K562 (cell line): ENCODE measurements at regions not wholly inside any gene's neighbourhood (a gene's known extent, or its start where the extent isn't known, plus 50 kb on each side); places are given as distances from the start of the nearest gene placed in this dataset.
A peak's percentile ranks its signal among the peaks of the same experiment; 100 is the strongest.

ENCODE experiments used
- ATAC-seq: fragments of 200-7000 bp; cut with Tn5 transposase; 3 replicates; pipeline ENCODE4 v1.9.1; 2020; ENCODE audit warnings: moderate library complexity
- BruUV-seq: library from RNA; stranded (reverse); fragments of 400-500 nt; replicated peaks from 2 replicates; lab custom pipeline; 2021; lab: Mats Ljungman, UMichigan
- CTCF ChIA-PET: fragments of 300-600 bp; formaldehyde crosslinking; extraction: SDS; loops from one replicate; lab custom pipeline; 2021; ENCODE audit warnings: low intra/inter-chr PET ratio; lab: Yijun Ruan, JAX
- POLR2A ChIA-PET: fragments of 300-600, 350-650 bp; sonication (Branson Sonifier 250); formaldehyde crosslinking; extraction: SDS; loops from one replicate; lab custom pipeline; 2021; ENCODE audit warnings: antibody characterized with exemption, inconsistent platforms; lab: Yijun Ruan, JAX
- DNase-seq, 4 experiments: peaks; one replicate each; pipeline versions ENCODE4 v3.0.0 to v3.0.0-alpha.2; 2011 to 2018; ENCODE audit warnings: low spot score in 3 of 4, mixed read lengths in 3 of 4; ENCODE audit errors: extremely low read depth in 1 of 4
- FAIRE-seq: peaks from 2 replicates; lab custom pipeline; 2011; peaks lifted over from hg19 to GRCh38; lab: Jason Lieb, UNC
- H2AFZ ChIP-seq: 2 replicates; pipeline ENCODE4 v1.6.0; 2011; ENCODE audit warnings: low read depth, low read length, control low read depth, inconsistent platforms
- H3K27ac ChIP-seq: fragments of 200-600 bp; 3 replicates; pipeline ENCODE4 v1.8.0; 2011; ENCODE audit warnings: low read depth, mild to moderate bottlenecking, control low read depth, inconsistent platforms, low read length, moderate library complexity, mixed read lengths; ENCODE audit errors: extremely low read depth
- H3K27me3 ChIP-seq, 2 experiments: fragments of 300-600 bp in 1 of 2; 2 replicates in 1 of 2; 3 replicates in 1 of 2; pipeline versions ENCODE4 v1.6.0 to v1.8.0; 2011; ENCODE audit warnings: inconsistent platforms in 2 of 2, low read length in 2 of 2, mild to moderate bottlenecking in 1 of 2, mixed read lengths in 1 of 2, moderate library complexity in 1 of 2; ENCODE audit not compliant: control insufficient read depth in 2 of 2, insufficient read depth in 2 of 2
- H3K36me3 ChIP-seq: fragments of 300-600 bp; 3 replicates; pipeline ENCODE4 v1.8.0; 2011; ENCODE audit warnings: mild to moderate bottlenecking, low read length, inconsistent platforms; ENCODE audit not compliant: control insufficient read depth, insufficient read depth
- H3K4me1 ChIP-seq, 2 experiments: fragments of 200-600 bp in 1 of 2; replicated peaks in 1 of 2; 2 replicates in 1 of 2; 3 replicates in 1 of 2; pipeline versions ENCODE4 v1.5.1 to v1.8.0; 2011; ENCODE audit warnings: inconsistent platforms in 2 of 2, low read length in 2 of 2, mild to moderate bottlenecking in 1 of 2, mixed read lengths in 1 of 2, moderate library complexity in 1 of 2; ENCODE audit not compliant: control insufficient read depth in 2 of 2, insufficient read depth in 2 of 2
- H3K4me2 ChIP-seq: 2 replicates; pipeline ENCODE4 v1.6.1; 2011; ENCODE audit warnings: low read length, control low read depth, inconsistent platforms, mixed read lengths; ENCODE audit not compliant: insufficient read depth
- H3K4me3 ChIP-seq: fragments of 200-600 bp; sonication (generic), shearing (Covaris generic); 2 replicates; pipeline ENCODE4 v1.5.1; 2016; ENCODE audit warnings: control low read depth, inconsistent platforms
- H3K79me2 ChIP-seq: fragments of 200-600 bp; 3 replicates; pipeline ENCODE4 v1.8.0; 2011; ENCODE audit warnings: low read length, inconsistent platforms; ENCODE audit not compliant: control insufficient read depth, insufficient read depth
- H3K9ac ChIP-seq, 2 experiments: 2 replicates each; pipeline versions ENCODE4 v1.6.0 to v1.6.1; 2011; ENCODE audit warnings: low read depth in 2 of 2, low read length in 2 of 2, control low read depth in 1 of 2, inconsistent platforms in 1 of 2, mild to moderate bottlenecking in 1 of 2, mixed read lengths in 1 of 2; ENCODE audit not compliant: insufficient read depth in 1 of 2
- H3K9me1 ChIP-seq: one replicate; pipeline ENCODE4 v1.6.0; 2011; ENCODE audit warnings: inconsistent platforms, mild to moderate bottlenecking, low read length, moderate library complexity; ENCODE audit not compliant: control insufficient read depth, insufficient read depth
- H3K9me3 ChIP-seq: replicated peaks from 2 replicates; pipeline ENCODE4 v1.5.1; 2011; ENCODE audit warnings: low read depth, low read length, inconsistent platforms; ENCODE audit not compliant: control insufficient read depth, insufficient read depth
- H4K20me1 ChIP-seq: replicated peaks from 2 replicates; pipeline ENCODE4 v1.6.1; 2011; ENCODE audit warnings: low read length, inconsistent platforms, mixed read lengths; ENCODE audit not compliant: control insufficient read depth, insufficient read depth
- HNRNPK ChIP-seq: fragments of 200-400 bp; formaldehyde crosslinking; IDR thresholded peaks from one replicate; pipeline ENCODE4 v1.6.1; 2018; ENCODE audit warnings: mild to moderate bottlenecking, low read depth, low read length; ENCODE audit not compliant: poor library complexity, severe bottlenecking
- WGBS: fragments of 100-300 bp; shearing (Covaris generic); methylation state at CpG from one replicate; pipeline ENCODE4 v1.1.6; 2016; ENCODE audit warnings: low coverage, mixed read lengths; ENCODE audit not compliant: insufficient coverage; ENCODE audit errors: missing lambda C conversion rate; 5-methylcytosine and 5-hydroxymethylcytosine counted together
- in situ Hi-C: fragments of 300-500 bp; cut with MboI; formaldehyde crosslinking; loops from 4 replicates; pipeline ENCODE4 v1.15.0; 2018; ENCODE audit warnings: inconsistent platforms, mixed read lengths
- intact Hi-C: fragments of 100-400 bp; cut with micrococcal nuclease; formaldehyde crosslinking; loops from 2 replicates; pipeline ENCODE4 v1.14.2; 2022
- TF ChIP-seq, protein P1 (sequence below), 2 experiments: fragments of 450-650 bp; formaldehyde crosslinking in 1 of 2; IDR thresholded peaks; 2 replicates each; pipeline versions ENCODE4 v1.4.0 to v1.6.1; 2014 to 2020; ENCODE audit warnings: mild to moderate bottlenecking in 2 of 2, borderline replicate concordance in 1 of 2, low read depth in 1 of 2
- TF ChIP-seq, protein P2 (sequence below), 3 experiments: IDR thresholded peaks in 2 of 3; conservative IDR thresholded peaks in 1 of 3; 2 replicates each; pipeline ENCODE4 v1.5.1; 2011 to 2012; ENCODE audit warnings: low read length in 3 of 3, mild to moderate bottlenecking in 3 of 3, control low read depth in 2 of 3, improper control_type of control experiment in 1 of 3, inconsistent platforms in 1 of 3, low read depth in 1 of 3, mixed read lengths in 1 of 3, moderate library complexity in 1 of 3; ENCODE audit not compliant: insufficient read depth in 2 of 3

DNA sequence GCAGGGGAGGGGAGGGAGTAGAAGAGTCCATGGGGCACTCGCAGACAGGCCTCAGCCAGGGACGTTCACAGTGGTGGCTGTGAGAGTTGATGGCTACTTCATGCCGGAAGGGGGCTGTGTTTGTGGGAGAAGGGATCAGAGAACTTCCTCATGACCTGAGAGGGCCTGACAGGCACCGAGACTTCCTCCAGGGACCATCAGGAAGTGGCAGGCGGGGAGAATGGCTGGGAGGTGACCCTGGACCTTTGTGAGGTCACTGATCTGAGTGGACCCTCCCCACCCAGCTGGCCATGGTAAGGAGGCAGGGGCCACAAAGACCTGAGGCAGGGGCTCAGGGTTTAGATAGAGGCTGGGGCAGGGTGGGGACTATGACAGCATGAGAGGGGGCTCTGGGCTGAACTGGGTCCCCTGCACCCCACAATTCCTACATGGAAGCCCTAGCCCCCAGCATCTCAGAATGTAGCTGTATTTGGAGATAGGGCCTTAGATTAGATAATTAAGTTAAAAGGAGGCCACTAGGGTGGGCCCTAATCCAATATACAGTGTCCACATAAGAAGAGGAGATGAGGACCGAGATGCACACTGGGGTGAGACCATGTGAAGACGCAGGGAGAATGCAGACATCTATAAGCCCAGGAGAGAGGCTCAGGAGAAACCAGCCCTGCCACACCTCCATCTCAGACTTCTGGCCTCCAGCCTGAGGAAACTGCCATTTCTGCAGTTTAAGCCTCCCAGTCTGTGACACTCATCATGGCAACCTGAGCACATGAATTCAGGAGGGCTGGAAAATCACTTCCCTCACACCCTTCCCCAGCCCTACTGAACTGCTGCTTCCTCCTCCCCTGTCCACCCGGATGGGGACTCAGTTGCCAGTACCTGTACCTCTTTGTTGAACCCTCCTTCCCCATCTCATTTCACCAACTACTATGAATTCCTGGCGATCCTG lies 273.9 kb upstream of the ZNF32 start:
- FAIRE-seq = no peak
- BruUV-seq = no TSS peak
- no peak for TF ChIP-seq HNRNPK
- TF ChIP-seq, protein P1, sequence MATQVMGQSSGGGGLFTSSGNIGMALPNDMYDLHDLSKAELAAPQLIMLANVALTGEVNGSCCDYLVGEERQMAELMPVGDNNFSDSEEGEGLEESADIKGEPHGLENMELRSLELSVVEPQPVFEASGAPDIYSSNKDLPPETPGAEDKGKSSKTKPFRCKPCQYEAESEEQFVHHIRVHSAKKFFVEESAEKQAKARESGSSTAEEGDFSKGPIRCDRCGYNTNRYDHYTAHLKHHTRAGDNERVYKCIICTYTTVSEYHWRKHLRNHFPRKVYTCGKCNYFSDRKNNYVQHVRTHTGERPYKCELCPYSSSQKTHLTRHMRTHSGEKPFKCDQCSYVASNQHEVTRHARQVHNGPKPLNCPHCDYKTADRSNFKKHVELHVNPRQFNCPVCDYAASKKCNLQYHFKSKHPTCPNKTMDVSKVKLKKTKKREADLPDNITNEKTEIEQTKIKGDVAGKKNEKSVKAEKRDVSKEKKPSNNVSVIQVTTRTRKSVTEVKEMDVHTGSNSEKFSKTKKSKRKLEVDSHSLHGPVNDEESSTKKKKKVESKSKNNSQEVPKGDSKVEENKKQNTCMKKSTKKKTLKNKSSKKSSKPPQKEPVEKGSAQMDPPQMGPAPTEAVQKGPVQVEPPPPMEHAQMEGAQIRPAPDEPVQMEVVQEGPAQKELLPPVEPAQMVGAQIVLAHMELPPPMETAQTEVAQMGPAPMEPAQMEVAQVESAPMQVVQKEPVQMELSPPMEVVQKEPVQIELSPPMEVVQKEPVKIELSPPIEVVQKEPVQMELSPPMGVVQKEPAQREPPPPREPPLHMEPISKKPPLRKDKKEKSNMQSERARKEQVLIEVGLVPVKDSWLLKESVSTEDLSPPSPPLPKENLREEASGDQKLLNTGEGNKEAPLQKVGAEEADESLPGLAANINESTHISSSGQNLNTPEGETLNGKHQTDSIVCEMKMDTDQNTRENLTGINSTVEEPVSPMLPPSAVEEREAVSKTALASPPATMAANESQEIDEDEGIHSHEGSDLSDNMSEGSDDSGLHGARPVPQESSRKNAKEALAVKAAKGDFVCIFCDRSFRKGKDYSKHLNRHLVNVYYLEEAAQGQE (IDR thresholded peaks at IDR 0.05; ENCODE audit: borderline replicate concordance) = 0 out of 2 replicates have a peak, but pooled peaks have one; percentile 9
- TF ChIP-seq, protein P1 (CRISPR knock-in tag; IDR thresholded peaks at IDR 0.05; ENCODE audit: low read depth) = no peak
- TF ChIP-seq, protein P2, sequence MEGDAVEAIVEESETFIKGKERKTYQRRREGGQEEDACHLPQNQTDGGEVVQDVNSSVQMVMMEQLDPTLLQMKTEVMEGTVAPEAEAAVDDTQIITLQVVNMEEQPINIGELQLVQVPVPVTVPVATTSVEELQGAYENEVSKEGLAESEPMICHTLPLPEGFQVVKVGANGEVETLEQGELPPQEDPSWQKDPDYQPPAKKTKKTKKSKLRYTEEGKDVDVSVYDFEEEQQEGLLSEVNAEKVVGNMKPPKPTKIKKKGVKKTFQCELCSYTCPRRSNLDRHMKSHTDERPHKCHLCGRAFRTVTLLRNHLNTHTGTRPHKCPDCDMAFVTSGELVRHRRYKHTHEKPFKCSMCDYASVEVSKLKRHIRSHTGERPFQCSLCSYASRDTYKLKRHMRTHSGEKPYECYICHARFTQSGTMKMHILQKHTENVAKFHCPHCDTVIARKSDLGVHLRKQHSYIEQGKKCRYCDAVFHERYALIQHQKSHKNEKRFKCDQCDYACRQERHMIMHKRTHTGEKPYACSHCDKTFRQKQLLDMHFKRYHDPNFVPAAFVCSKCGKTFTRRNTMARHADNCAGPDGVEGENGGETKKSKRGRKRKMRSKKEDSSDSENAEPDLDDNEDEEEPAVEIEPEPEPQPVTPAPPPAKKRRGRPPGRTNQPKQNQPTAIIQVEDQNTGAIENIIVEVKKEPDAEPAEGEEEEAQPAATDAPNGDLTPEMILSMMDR (IDR thresholded peaks at IDR 0.05 in 2 of 3, conservative IDR thresholded peaks at IDR 0.05 in 1 of 3; ENCODE audit: insufficient read depth in 2 of 3, low read depth in 1 of 3, low read length in 3 of 3) = peak in 1 of 3 experiments; percentile 33; a peak in 2 of 6 replicates
- TF ChIP-seq, all 486 proteins: peak for 2
- H3K27ac ChIP-seq = no peak overlapping the region
- no peaks in the 10 kb centered on the region for H3K9me1 ChIP-seq
- no peak overlapping the region for H3K9ac ChIP-seq
- in situ Hi-C loops (no loop called here), intact Hi-C loops (no loop called here)
- H2AFZ ChIP-seq = no peak overlapping the region
- ATAC-seq (no peak; the same call in 2 of the 3 replicates), DNase-seq (no peak)
- no peak overlapping the region for H3K4me3 ChIP-seq
- H3K36me3 ChIP-seq = no peaks in the 10 kb centered on the region
- no peaks in the 10 kb centered on the region; the same call in 1 of the 2 replicates for H4K20me1 ChIP-seq
- H3K27me3 ChIP-seq = peaks cover 0 to 24% of the 10 kb centered on the region in 2 experiments; a peak in 2 of 5 replicates
- H3K79me2 ChIP-seq = no peaks in the 10 kb centered on the region
- H3K4me1 ChIP-seq = no peaks in the 10 kb centered on the region
- POLR2A ChIA-PET = no interaction called here
- CTCF ChIA-PET = no interaction called here
- H3K4me2 ChIP-seq = no peak overlapping the region
- no peaks in the 10 kb centered on the region for H3K9me3 ChIP-seq
- WGBS = 2% methylated on average over 9 of the region's 9 CpGs
